HCT116 (cell line): ENCODE measurements at regions not wholly inside any gene's neighbourhood (a gene's known extent, or its start where the extent isn't known, plus 50 kb on each side); places are given as distances from the start of the nearest gene placed in this dataset.

Experiments used
- ATF3 ChIP-seq: IDR thresholded peaks from 2 replicates; pipeline ENCODE4 v1.6.1; 2012
- CEBPB ChIP-seq: IDR thresholded peaks from 2 replicates; pipeline ENCODE4 v1.6.1; 2012; ENCODE audit warnings: low read depth
- CTCF ChIP-seq, 3 experiments: fragments of 200-600 bp in 1 of 3; sonication (generic) in 1 of 3; IDR thresholded peaks in 2 of 3; conservative IDR thresholded peaks in 1 of 3; 2 replicates each; pipeline ENCODE4 v1.5.1; 2012 to 2017; ENCODE audit warnings: low read depth in 2 of 3, low read length in 2 of 3, antibody characterized with exemption in 1 of 3, borderline replicate concordance in 1 of 3, control low read depth in 1 of 3, mild to moderate bottlenecking in 1 of 3, mixed read lengths in 1 of 3, mixed run types in 1 of 3, moderate library complexity in 1 of 3; ENCODE audit not compliant: insufficient read depth in 1 of 3
- EZH2 ChIP-seq: fragments of 200-600 bp; sonication (generic); IDR thresholded peaks from 2 replicates; pipeline ENCODE4 v1.6.1; 2017; ENCODE audit warnings: antibody characterized with exemption, mixed run types
- FOSL1 ChIP-seq: IDR thresholded peaks from 2 replicates; pipeline ENCODE4 v1.6.1; 2012; ENCODE audit warnings: low read depth
- MAX ChIP-seq: IDR thresholded peaks from 2 replicates; pipeline ENCODE4 v1.6.1; 2012
- POLR2A ChIP-seq: IDR thresholded peaks from 2 replicates; pipeline ENCODE4 v1.7.0; 2011; ENCODE audit warnings: borderline replicate concordance; ENCODE audit not compliant: insufficient read depth, insufficient read length; ENCODE audit errors: extremely low read depth
- POLR2AphosphoS5 ChIP-seq: IDR thresholded peaks from 2 replicates; pipeline ENCODE4 v1.6.1; 2011; ENCODE audit warnings: mild to moderate bottlenecking, low read depth, low read length, moderate library complexity
- SP1 ChIP-seq: IDR thresholded peaks from 2 replicates; pipeline ENCODE4 v1.6.1; 2012; ENCODE audit warnings: low read depth
- TCF7L2 ChIP-seq: IDR thresholded peaks from 2 replicates; pipeline ENCODE4 v1.7.0; 2011; ENCODE audit warnings: borderline replicate concordance, inconsistent platforms; ENCODE audit not compliant: insufficient read depth, insufficient read length; ENCODE audit errors: extremely low read depth
- YY1 ChIP-seq: IDR thresholded peaks from 2 replicates; pipeline ENCODE4 v1.6.1; 2011; ENCODE audit warnings: low read length, low read depth, moderate library complexity, mild to moderate bottlenecking; ENCODE audit not compliant: insufficient replicate concordance; ENCODE audit errors: extremely low read depth
- ZBTB33 ChIP-seq: IDR thresholded peaks from 2 replicates; pipeline ENCODE4 v1.6.1; 2011; ENCODE audit warnings: mild to moderate bottlenecking, low read length, moderate library complexity; ENCODE audit not compliant: insufficient replicate concordance; ENCODE audit errors: extremely low read depth
- ZNF274 ChIP-seq: fragments of 200-500 bp; sonication (Bioruptor generic); IDR thresholded peaks from 2 replicates; pipeline ENCODE4 v1.6.1; 2014; ENCODE audit warnings: mild to moderate bottlenecking, low read depth, low read length, inconsistent platforms
- TF ChIP-seq, protein P1 (sequence below): IDR thresholded peaks from 2 replicates; pipeline ENCODE4 v1.6.1; 2012; ENCODE audit warnings: low read depth

DNA sequence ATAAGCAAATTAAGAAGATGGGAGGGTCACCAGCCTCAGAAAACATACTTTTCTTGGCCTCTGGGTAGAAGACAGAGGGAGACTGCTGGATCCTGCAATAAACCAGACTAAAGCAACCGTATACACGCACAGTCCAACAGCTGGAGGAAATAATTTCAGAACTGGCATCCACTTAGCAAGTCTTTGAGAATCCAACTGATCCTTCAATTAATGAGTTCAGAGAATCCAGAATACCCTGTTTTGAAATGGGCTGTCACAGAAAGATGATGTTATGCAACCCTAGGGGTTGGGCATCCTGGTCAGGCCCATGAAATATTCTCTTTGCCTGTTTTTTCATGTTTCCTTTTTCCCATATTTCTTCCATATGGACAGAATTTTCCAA lies 134.0 kb upstream of the MAGI3 start:
- TF ChIP-seq ZBTB33, result no peak
- no peak for TF ChIP-seq POLR2AphosphoS5
- TF ChIP-seq CTCF (IDR thresholded peaks at IDR 0.05 in 2 of 3, conservative IDR thresholded peaks at IDR 0.05 in 1 of 3; ENCODE audit: borderline replicate concordance in 1 of 3, insufficient read depth in 1 of 3, low read depth in 2 of 3, low read length in 2 of 3), result no peak
- TF ChIP-seq, protein P1, sequence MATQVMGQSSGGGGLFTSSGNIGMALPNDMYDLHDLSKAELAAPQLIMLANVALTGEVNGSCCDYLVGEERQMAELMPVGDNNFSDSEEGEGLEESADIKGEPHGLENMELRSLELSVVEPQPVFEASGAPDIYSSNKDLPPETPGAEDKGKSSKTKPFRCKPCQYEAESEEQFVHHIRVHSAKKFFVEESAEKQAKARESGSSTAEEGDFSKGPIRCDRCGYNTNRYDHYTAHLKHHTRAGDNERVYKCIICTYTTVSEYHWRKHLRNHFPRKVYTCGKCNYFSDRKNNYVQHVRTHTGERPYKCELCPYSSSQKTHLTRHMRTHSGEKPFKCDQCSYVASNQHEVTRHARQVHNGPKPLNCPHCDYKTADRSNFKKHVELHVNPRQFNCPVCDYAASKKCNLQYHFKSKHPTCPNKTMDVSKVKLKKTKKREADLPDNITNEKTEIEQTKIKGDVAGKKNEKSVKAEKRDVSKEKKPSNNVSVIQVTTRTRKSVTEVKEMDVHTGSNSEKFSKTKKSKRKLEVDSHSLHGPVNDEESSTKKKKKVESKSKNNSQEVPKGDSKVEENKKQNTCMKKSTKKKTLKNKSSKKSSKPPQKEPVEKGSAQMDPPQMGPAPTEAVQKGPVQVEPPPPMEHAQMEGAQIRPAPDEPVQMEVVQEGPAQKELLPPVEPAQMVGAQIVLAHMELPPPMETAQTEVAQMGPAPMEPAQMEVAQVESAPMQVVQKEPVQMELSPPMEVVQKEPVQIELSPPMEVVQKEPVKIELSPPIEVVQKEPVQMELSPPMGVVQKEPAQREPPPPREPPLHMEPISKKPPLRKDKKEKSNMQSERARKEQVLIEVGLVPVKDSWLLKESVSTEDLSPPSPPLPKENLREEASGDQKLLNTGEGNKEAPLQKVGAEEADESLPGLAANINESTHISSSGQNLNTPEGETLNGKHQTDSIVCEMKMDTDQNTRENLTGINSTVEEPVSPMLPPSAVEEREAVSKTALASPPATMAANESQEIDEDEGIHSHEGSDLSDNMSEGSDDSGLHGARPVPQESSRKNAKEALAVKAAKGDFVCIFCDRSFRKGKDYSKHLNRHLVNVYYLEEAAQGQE, result no peak
- no peak for TF ChIP-seq TCF7L2
- TF ChIP-seq EZH2, result no peak
- no peak for TF ChIP-seq ATF3
- TF ChIP-seq POLR2A, result no peak
- no peak for TF ChIP-seq CEBPB
- TF ChIP-seq FOSL1, result no peak
- no peak for TF ChIP-seq MAX
- TF ChIP-seq YY1, result no peak
- no peak for TF ChIP-seq SP1
- TF ChIP-seq ZNF274, result no peak
